HG02678 (cell line): ENCODE measurements at regions not wholly inside any gene's neighbourhood (a gene's known extent, or its start where the extent isn't known, plus 50 kb on each side); places are given as distances from the start of the nearest gene placed in this dataset.

Experiments used
- ATAC-seq: cut with Tn5 transposase; IDR thresholded peaks from one replicate; pipeline ENCODE4 v1.9.1; 2021; ENCODE audit warnings: mild to moderate bottlenecking, moderate library complexity; ENCODE audit not compliant: unreplicated experiment

- ATAC-seq: no peak
These were observed 170.0 kb downstream of the SEC61B start for GRCh38 chr9:99391937-99392594.

GRCh38 chr9:99392986-99393385 is 170.9 kb downstream of the SEC61B start:
- ATAC-seq: no peak

- ATAC-seq: no peak
These were observed 171.9 kb downstream of the SEC61B start for GRCh38 chr9:99393993-99394392.

- ATAC-seq: no peak
These were observed 176.2 kb downstream of the SEC61B start for GRCh38 chr9:99398241-99398640.

- ATAC-seq: no peak
These were observed 177.4 kb downstream of the SEC61B start for GRCh38 chr9:99399474-99399873.

GRCh38 chr9:99400184-99400731 is 178.2 kb downstream of the SEC61B start:
- no peak for ATAC-seq

GRCh38 chr9:99401680-99402504 is 179.8 kb downstream of the SEC61B start:
- ATAC-seq: no peak

GRCh38 chr9:99403371-99403770 is 181.3 kb downstream of the SEC61B start:
- ATAC-seq: no peak

GRCh38 chr9:99405359-99405758 is 183.3 kb downstream of the SEC61B start:
- ATAC-seq: no peak

- no peak for ATAC-seq
These were observed 184.9 kb downstream of the SEC61B start for GRCh38 chr9:99406939-99407338.

- ATAC-seq: no peak
These were observed 189.0 kb downstream of the SEC61B start for GRCh38 chr9:99411068-99411467.

GRCh38 chr9:99411479-99412115 is 189.5 kb downstream of the SEC61B start:
- ATAC-seq: no peak

GRCh38 chr9:99412606-99413005 is 190.5 kb downstream of the SEC61B start:
- ATAC-seq: no peak

- no peak for ATAC-seq
These were observed 192.2 kb downstream of the SEC61B start for GRCh38 chr9:99414321-99414720.

- ATAC-seq: no peak
These were observed 193.5 kb downstream of the SEC61B start for GRCh38 chr9:99415606-99416005.

- ATAC-seq: no peak
These were observed 193.9 kb downstream of the SEC61B start for GRCh38 chr9:99416007-99416406.

GRCh38 chr9:99419070-99419469 is 197.0 kb downstream of the SEC61B start:
- ATAC-seq: no peak

- no peak for ATAC-seq
These were observed 199.3 kb downstream of the SEC61B start for GRCh38 chr9:99421369-99421768.

- ATAC-seq: no peak
These were observed 203.0 kb downstream of the SEC61B start for GRCh38 chr9:99425124-99425523.

GRCh38 chr9:99425923-99426842 is 204.1 kb downstream of the SEC61B start:
- no peak for ATAC-seq

GRCh38 chr9:99427260-99427659 is 205.2 kb downstream of the SEC61B start:
- ATAC-seq: no peak
